Neural progenitor cell (in vitro differentiated cells): ENCODE measurements at regions not wholly inside any gene's neighbourhood (a gene's known extent, or its start where the extent isn't known, plus 50 kb on each side); places are given as distances from the start of the nearest gene placed in this dataset.

ENCODE experiments used
- DNase-seq: peaks from one replicate; pipeline ENCODE4 v3.0.0-alpha.2; 2016; ENCODE audit warnings: low spot score
- H2AFZ ChIP-seq: fragments of 200-600 bp; sonication (generic); replicated peaks from 2 replicates; pipeline ENCODE4 v1.6.1; 2016; ENCODE audit warnings: antibody characterized with exemption
- H3F3A ChIP-seq: fragments of 200-600 bp; sonication (generic); 2 replicates; pipeline ENCODE4 v1.6.1; 2016; ENCODE audit warnings: antibody characterized with exemption, low read depth
- H3K27ac ChIP-seq: fragments of 200-600 bp; sonication (generic); 2 replicates; pipeline ENCODE4 v1.5.1; 2016; ENCODE audit warnings: mild to moderate bottlenecking
- H3K27me3 ChIP-seq: fragments of 200-600 bp; sonication (generic); 2 replicates; pipeline ENCODE4 v1.6.1; 2016; ENCODE audit warnings: mild to moderate bottlenecking, moderate library complexity
- H3K36me3 ChIP-seq: fragments of 200-600 bp; sonication (generic); 2 replicates; pipeline ENCODE4 v1.5.1; 2016
- H3K4me1 ChIP-seq: fragments of 200-600 bp; sonication (generic); 2 replicates; pipeline ENCODE4 v1.6.1; 2016; ENCODE audit warnings: mixed run types
- H3K4me2 ChIP-seq: fragments of 200-600 bp; sonication (generic); 2 replicates; pipeline ENCODE4 v1.6.1; 2016
- H3K4me3 ChIP-seq: fragments of 200-600 bp; sonication (generic); 2 replicates; pipeline ENCODE4 v1.5.1; 2016
- H3K79me2 ChIP-seq: fragments of 200-600 bp; sonication (generic); 2 replicates; pipeline ENCODE4 v1.6.1; 2016; ENCODE audit warnings: low read depth
- H3K9ac ChIP-seq: fragments of 200-600 bp; sonication (generic); 2 replicates; pipeline ENCODE4 v1.6.1; 2016
- H3K9me3 ChIP-seq: fragments of 200-600 bp; sonication (generic); 2 replicates; pipeline ENCODE4 v1.5.1; 2016; ENCODE audit warnings: low read depth
- H4K20me1 ChIP-seq: fragments of 200-600 bp; sonication (generic); 2 replicates; pipeline ENCODE4 v1.6.1; 2016; ENCODE audit warnings: low read depth
- H3K27ac Mint-ChIP-seq: 3 replicates; pipeline ENCODE4 v1.8.0; 2021; ENCODE audit warnings: mixed read lengths
- H3K27me3 Mint-ChIP-seq: 2 replicates; pipeline ENCODE4 v1.8.0; 2022; ENCODE audit warnings: low read depth, mild to moderate bottlenecking, inconsistent platforms, moderate library complexity, mixed read lengths; ENCODE audit not compliant: insufficient read depth
- H3K36me3 Mint-ChIP-seq: 3 replicates; pipeline ENCODE4 v1.8.0; 2021; ENCODE audit warnings: mixed read lengths
- H3K4me1 Mint-ChIP-seq: 3 replicates; pipeline ENCODE4 v1.8.0; 2021; ENCODE audit warnings: mixed read lengths
- H3K4me3 Mint-ChIP-seq: 3 replicates; pipeline ENCODE4 v1.8.0; 2021; ENCODE audit warnings: mild to moderate bottlenecking, moderate library complexity, mixed read lengths
- H3K9me3 Mint-ChIP-seq: 3 replicates; pipeline ENCODE4 v1.8.0; 2020; ENCODE audit warnings: mixed read lengths
- EZH2 ChIP-seq: fragments of 200-600 bp; sonication (generic); IDR thresholded peaks from 2 replicates; pipeline ENCODE4 v1.6.1; 2017; ENCODE audit warnings: antibody characterized with exemption, mild to moderate bottlenecking, moderate library complexity
- EZH2phosphoT487 ChIP-seq: fragments of 200-600 bp; sonication (generic); IDR thresholded peaks from 2 replicates; pipeline ENCODE4 v1.6.1; 2017; ENCODE audit warnings: antibody characterized with exemption
- TF ChIP-seq, protein P1 (sequence below): fragments of 200-600 bp; sonication (generic); IDR thresholded peaks from 2 replicates; pipeline ENCODE4 v1.5.1; 2017; ENCODE audit warnings: antibody characterized with exemption, mild to moderate bottlenecking

DNA sequence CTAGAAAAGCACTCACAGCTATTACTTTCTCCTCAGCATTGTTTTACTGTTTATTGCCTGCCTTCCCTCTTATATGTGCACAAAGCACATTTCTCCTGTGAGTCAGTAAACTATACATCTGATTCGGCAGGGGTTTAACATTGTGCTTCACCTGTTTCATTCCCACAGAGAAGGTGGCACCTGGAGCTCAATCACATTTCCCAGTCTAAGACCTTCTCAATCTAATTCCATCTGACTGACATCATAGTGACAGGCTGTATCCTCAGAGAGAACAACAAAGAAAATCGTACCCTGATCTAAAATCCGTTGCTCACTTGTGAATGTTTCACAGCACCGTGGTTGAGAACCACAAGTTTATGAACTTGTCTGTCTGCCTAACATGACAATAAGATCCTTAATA, 92.4 kb upstream of the CAST start:
- Histone ChIP-seq H3K4me3 (no peak overlapping the region), H4K20me1 (no peaks in the 10 kb centered on the region), H3K9ac (no peak overlapping the region), H3F3A (no peaks in the 10 kb centered on the region), H3K36me3 (no peaks in the 10 kb centered on the region), H3K79me2 (no peaks in the 10 kb centered on the region), H3K4me2 (no peak overlapping the region), H3K27me3 (no peaks in the 10 kb centered on the region), H2AFZ (no peak overlapping the region), H3K4me1 (no peaks in the 10 kb centered on the region), H3K27ac (no peak overlapping the region), H3K9me3 (no peaks in the 10 kb centered on the region)
- Mint-ChIP-seq H3K9me3 (no peaks in the 10 kb centered on the region), H3K27me3 (no peaks in the 10 kb centered on the region), H3K4me3 (no peak overlapping the region), H3K27ac (no peak overlapping the region), H3K36me3 (no peaks in the 10 kb centered on the region), H3K4me1 (peaks cover 25% of the 10 kb centered on the region)
- no peak for TF ChIP-seq EZH2phosphoT487
- TF ChIP-seq EZH2 = no peak
- TF ChIP-seq, protein P1, sequence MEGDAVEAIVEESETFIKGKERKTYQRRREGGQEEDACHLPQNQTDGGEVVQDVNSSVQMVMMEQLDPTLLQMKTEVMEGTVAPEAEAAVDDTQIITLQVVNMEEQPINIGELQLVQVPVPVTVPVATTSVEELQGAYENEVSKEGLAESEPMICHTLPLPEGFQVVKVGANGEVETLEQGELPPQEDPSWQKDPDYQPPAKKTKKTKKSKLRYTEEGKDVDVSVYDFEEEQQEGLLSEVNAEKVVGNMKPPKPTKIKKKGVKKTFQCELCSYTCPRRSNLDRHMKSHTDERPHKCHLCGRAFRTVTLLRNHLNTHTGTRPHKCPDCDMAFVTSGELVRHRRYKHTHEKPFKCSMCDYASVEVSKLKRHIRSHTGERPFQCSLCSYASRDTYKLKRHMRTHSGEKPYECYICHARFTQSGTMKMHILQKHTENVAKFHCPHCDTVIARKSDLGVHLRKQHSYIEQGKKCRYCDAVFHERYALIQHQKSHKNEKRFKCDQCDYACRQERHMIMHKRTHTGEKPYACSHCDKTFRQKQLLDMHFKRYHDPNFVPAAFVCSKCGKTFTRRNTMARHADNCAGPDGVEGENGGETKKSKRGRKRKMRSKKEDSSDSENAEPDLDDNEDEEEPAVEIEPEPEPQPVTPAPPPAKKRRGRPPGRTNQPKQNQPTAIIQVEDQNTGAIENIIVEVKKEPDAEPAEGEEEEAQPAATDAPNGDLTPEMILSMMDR = no peak
- DNase-seq = no peak

DNA sequence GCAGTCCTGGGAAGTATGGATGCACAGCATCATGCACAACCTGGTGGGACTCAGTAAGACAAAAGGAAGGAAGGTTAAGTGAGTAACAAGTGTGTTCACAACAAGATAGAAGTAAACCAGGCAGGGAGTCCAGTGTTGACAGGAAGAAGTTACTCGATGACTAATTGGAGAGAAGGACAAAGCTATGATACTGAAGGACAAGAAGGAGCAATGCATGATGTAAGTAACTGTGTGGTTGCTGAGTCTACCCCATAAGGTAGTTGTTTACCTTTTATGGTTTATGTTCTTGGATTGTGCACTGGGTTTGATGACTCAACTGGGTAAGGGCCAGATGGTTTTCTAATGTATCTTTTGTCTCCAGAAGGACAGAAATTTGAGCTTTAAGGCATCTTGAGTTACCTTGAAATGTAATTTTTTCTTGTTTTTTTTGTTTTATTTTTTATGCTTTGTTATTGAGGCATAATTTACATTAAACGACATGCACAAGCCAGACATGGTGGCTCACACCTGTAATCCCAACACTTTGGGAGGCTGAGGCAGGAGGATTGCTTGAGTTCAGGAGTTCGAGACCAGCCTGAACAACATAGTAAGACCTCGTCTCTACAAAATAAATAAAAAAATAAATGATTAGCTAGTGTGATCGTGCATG, 89.2 kb upstream of the CAST start:
- no peak overlapping the region for H3K27ac Mint-ChIP-seq
- no peaks in the 10 kb centered on the region for H3K36me3 Mint-ChIP-seq
- Histone ChIP-seq H3K4me2 (no peak overlapping the region), H2AFZ (no peak overlapping the region), H3K9me3 (no peaks in the 10 kb centered on the region), H3K27ac (no peak overlapping the region), H4K20me1 (no peaks in the 10 kb centered on the region), H3K4me1 (no peaks in the 10 kb centered on the region), H3F3A (no peaks in the 10 kb centered on the region), H3K36me3 (no peaks in the 10 kb centered on the region), H3K27me3 (no peaks in the 10 kb centered on the region), H3K4me3 (no peak overlapping the region), H3K9ac (no peak overlapping the region), H3K79me2 (no peaks in the 10 kb centered on the region)
- H3K4me1 Mint-ChIP-seq = peaks cover 5% of the 10 kb centered on the region
- H3K9me3 Mint-ChIP-seq = no peaks in the 10 kb centered on the region
- H3K4me3 Mint-ChIP-seq = no peak overlapping the region
- TF ChIP-seq EZH2phosphoT487 (no peak), EZH2 (no peak)
- TF ChIP-seq, protein P1 = no peak
- H3K27me3 Mint-ChIP-seq = no peaks in the 10 kb centered on the region
- no peak for DNase-seq

DNA sequence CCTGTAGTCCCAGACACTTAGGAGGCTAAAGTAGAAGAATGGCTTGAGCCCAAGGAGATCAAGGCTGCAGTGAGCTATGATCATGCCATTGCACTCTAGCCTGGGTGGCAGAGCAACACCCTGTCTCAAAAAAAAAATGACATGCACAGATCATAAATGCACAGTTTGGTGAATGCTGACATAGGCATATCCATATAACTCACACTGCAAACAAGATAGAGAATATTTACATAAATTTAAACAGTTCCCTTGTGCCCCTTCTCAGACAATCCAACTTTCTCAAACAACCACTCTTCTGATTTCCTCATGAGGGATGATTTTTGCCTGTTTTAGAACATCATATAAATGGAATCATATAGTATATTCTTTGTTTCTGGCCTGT, 88.7 kb upstream of the CAST start:
- H3K9ac ChIP-seq = no peak overlapping the region
- Mint-ChIP-seq H3K27ac (no peak overlapping the region), H3K36me3 (no peaks in the 10 kb centered on the region), H3K4me1 (peaks cover 5% of the 10 kb centered on the region), H3K27me3 (no peaks in the 10 kb centered on the region), H3K4me3 (no peak overlapping the region), H3K9me3 (no peaks in the 10 kb centered on the region)
- DNase-seq = no peak
- no peaks in the 10 kb centered on the region for H4K20me1 ChIP-seq
- no peak overlapping the region for H3K4me2 ChIP-seq
- no peaks in the 10 kb centered on the region for H3F3A ChIP-seq
- no peaks in the 10 kb centered on the region for H3K27me3 ChIP-seq
- H3K27ac ChIP-seq = no peak overlapping the region
- TF ChIP-seq EZH2phosphoT487 (no peak), EZH2 (no peak)
- TF ChIP-seq, protein P1 = no peak
- H3K4me3 ChIP-seq = no peak overlapping the region
- no peak overlapping the region for H2AFZ ChIP-seq
- no peaks in the 10 kb centered on the region for H3K36me3 ChIP-seq
- H3K4me1 ChIP-seq = no peaks in the 10 kb centered on the region
- no peaks in the 10 kb centered on the region for H3K9me3 ChIP-seq
- no peaks in the 10 kb centered on the region for H3K79me2 ChIP-seq
